ENCODE measurements at regions not wholly inside any gene's neighbourhood (a gene's known extent, or its start where the extent isn't known, plus 50 kb on each side); places are given as distances from the start of the nearest gene placed in this dataset.
"Not testable (repeated sequence)": the region's sequence is repeated elsewhere in the genome, so short reads cannot be mapped to it uniquely, and the experiment has no call there.

DNA sequence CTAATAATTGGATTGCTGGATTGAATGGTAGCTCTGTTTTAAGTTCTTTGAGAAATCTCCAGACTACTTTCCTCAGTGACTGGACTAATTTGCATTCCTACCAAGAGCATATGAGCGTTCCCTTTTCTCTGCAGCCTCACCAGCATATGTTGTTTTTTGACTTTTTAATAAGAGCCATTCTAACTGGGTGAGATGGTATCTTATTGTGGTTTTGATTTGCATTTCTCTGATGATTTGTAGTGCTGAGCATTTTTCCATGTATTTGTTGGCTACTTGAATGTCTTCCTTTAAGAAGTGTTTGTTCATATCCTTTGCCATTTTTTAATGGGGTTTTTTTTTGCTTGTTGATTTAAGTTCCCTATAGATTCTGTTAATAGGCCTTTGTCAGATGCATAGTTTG lies 94.7 kb upstream of the AHI1 start:
- Histone ChIP-seq H3K4me3 (ENCODE audit: insufficient read depth, low read depth, low read length) (no peak overlapping the region), H3K27me3 (ENCODE audit: control insufficient read depth, insufficient read depth, low read length) (no peaks in the 10 kb centered on the region), H3K36me3 (replicated peaks; ENCODE audit: control insufficient read depth, insufficient read depth, low read length) (no peaks in the 10 kb centered on the region)
- no peak for DNase-seq

DNA sequence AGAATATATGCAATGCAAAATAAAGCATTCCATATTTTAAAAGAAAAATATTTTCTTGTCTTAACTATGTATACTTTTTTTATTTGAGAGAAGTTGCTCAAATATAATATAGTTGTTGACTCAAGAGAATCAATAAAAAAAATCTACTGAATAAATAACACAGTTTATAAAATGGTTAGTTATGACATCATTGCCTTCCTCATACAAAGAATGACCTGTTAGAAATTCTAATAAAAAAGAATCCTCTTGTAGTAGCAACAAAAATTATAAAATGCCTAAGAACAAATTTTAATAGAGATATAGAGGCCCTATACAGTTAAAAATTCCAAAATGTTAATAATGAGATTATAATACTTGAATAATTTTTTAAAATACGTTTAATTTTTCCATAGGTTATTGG lies 96.5 kb upstream of the AHI1 start:
- Histone ChIP-seq H3K27me3 (ENCODE audit: control insufficient read depth, insufficient read depth, low read length) (no peaks in the 10 kb centered on the region), H3K4me3 (ENCODE audit: insufficient read depth, low read depth, low read length) (no peak overlapping the region), H3K36me3 (replicated peaks; ENCODE audit: control insufficient read depth, insufficient read depth, low read length) (no peaks in the 10 kb centered on the region)
- DNase-seq, result no peak

DNA sequence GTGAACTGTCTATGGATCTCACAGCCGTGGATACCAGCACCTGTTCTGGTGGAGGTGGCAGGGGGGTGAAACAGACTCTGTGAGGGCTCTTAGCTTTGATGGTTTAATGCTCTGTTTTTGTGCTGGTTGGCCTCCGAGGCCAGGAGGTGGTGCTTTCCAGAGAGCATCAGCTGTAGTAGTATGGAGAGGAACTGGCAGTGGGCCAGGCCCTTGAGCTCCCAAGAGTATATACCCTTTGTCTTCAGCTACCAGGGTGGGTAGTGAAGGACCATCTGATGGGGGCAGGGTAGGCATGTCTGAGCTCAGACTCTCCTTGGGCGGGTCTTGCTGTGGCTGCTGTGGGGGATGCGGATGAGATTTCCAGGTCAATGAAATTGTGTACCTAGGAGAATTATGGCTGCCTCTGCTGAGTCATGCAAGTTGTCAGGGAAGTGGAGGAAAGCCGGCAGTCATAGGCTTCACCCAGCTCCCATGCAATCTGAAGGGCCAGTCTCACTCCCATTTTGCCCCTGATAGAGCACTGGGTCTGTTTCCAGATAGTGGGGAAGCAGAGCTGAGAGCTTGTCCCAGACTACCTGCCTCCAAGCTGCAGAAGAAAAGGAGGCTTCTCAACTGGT lies 102.7 kb upstream of the AHI1 start:
- Histone ChIP-seq H3K36me3 (replicated peaks; ENCODE audit: control insufficient read depth, insufficient read depth, low read length) (no peaks in the 10 kb centered on the region), H3K27me3 (ENCODE audit: control insufficient read depth, insufficient read depth, low read length) (no peaks in the 10 kb centered on the region), H3K4me3 (ENCODE audit: insufficient read depth, low read depth, low read length) (no peak overlapping the region)
- no peak for DNase-seq

DNA sequence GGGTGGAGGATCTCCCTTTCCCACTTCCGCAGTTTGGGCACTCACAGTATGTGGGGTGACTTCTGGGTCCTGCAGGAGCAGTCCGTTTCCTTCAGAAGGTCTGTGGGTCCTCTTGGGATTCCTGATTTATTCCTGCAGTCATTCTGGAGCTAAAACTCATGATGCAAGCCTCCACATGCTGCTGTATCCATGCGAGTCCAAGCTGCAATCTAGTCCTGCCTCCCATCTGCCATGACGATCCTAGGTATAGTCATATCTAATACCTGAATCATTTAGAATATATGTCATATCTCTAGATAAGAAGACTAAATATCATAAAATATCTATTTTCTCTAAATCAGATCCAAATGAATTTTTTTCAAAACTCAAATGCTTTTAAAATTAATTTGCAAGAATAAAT lies 103.4 kb upstream of the AHI1 start:
- H3K27me3 ChIP-seq (ENCODE audit: control insufficient read depth, insufficient read depth, low read length), result no peaks in the 10 kb centered on the region
- H3K36me3 ChIP-seq (replicated peaks; ENCODE audit: control insufficient read depth, insufficient read depth, low read length), result no peaks in the 10 kb centered on the region
- DNase-seq, result no peak
- no peak overlapping the region for H3K4me3 ChIP-seq (ENCODE audit: insufficient read depth, low read depth, low read length)

DNA sequence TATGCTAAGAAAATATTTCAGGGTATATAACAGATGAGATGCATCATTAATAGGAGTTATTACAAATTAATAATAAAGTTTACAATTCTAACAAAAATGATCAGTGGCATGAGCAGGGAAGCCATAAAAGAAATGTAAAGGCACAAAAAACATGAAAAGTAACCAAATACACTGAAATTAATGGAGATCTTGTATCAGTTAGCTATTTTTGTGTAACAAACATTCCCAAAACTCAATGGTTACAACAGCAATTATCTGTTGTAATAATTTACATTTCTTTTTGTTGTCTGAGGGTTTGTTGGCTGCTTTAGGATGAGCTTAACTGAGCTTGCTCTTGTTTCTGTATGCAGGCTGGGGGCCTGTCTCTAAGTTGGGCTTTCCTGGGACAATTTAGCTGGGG lies 104.3 kb upstream of the AHI1 start:
- H3K4me3 ChIP-seq (ENCODE audit: insufficient read depth, low read depth, low read length), result no peak overlapping the region
- DNase-seq, result no peak
- no peaks in the 10 kb centered on the region for H3K36me3 ChIP-seq (replicated peaks; ENCODE audit: control insufficient read depth, insufficient read depth, low read length)
- H3K27me3 ChIP-seq (ENCODE audit: control insufficient read depth, insufficient read depth, low read length), result no peaks in the 10 kb centered on the region

DNA sequence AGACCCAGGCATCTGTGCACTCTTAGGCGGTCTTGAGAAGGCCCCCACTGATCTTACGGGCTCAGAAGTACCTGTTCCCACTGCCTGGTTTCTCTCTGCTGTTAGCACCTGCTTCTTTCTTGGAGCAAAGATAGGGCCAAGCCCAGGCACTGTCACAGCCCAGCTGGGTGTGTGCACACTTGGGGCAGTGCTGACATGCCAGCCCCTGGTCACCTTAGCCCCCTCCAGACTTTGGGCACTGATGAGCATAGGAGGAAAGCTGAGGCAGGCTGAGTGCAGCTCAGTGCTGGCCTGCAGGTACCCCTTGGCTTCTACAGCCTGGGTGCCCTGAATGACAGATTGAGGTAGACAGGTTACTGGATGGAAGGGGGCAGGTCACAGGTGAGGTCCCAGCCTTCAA lies 105.7 kb upstream of the AHI1 start:
- Histone ChIP-seq H3K36me3 (replicated peaks; ENCODE audit: control insufficient read depth, insufficient read depth, low read length) (no peaks in the 10 kb centered on the region), H3K27me3 (ENCODE audit: control insufficient read depth, insufficient read depth, low read length) (no peaks in the 10 kb centered on the region), H3K4me3 (ENCODE audit: insufficient read depth, low read depth, low read length) (no peak overlapping the region)
- no peak for DNase-seq

DNA sequence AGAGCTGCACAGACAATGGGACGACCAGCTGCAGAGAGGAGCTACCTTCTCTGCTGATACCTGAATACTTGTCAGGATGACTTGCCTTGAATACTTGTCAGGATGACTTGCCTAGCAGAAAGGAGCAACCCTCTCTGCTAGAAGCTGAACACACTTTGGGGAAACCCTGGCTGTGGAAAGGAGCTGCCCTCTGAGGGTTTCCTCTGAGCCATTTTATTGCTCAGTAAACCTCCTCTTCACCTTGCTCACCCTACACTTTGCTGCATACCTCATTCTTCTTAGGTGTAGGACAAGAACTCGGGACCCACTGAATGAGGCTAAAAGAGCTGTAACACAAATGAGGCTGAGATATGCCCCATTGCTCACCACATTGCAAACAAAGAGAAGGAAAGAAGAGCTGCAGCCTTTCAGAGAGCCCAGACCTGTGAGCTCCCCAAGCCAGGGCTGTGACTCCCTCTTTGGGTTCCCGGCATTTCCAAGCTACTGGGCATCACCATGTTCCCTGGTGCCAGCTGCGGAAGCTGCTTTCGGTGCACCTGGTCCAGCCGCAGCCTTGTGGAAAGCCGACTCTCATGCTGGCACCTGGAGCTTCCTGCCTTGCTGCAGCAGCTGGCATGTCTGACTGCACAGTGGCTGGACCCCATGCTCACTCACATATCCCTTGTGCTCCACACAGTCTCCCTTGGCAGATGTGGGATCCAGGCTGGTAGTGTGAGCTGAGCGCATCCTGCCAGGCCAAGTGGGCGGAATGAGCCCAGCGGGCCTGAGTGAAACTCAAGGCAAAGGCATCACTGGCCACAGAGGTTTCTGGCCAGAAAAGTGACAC lies 106.7 kb upstream of the AHI1 start:
- no peak for DNase-seq
- H3K27me3 ChIP-seq (ENCODE audit: control insufficient read depth, insufficient read depth, low read length), result no peaks in the 10 kb centered on the region
- H3K4me3 ChIP-seq (ENCODE audit: insufficient read depth, low read depth, low read length), result no peak overlapping the region
- H3K36me3 ChIP-seq (replicated peaks; ENCODE audit: control insufficient read depth, insufficient read depth, low read length), result no peaks in the 10 kb centered on the region

DNA sequence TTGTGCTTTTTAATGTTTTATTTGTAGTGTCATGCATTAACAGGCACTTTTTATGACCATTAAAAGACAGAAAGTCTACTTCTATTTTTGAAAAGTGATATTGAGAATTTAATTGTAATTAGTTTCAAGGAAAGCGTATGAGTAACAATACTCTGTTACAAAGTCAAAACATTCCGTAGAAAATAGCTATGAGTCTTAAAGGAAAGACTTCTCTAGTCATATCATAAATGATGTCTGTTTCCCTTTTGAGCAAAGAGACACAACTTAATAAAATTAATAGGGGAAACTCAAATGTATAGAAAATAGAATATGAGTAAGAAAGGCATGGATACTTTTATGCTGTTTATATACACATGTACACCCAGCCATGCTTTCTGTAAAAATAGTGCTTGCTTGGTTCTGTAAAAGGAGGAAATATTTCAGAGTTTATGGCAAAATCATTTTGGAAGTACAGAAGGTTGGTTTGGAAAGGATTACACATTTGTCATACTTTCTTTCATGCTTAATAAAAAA lies 107.8 kb upstream of the AHI1 start:
- no peak overlapping the region for H3K4me3 ChIP-seq (ENCODE audit: insufficient read depth, low read depth, low read length)
- H3K36me3 ChIP-seq (replicated peaks; ENCODE audit: control insufficient read depth, insufficient read depth, low read length), result no peaks in the 10 kb centered on the region
- H3K27me3 ChIP-seq (ENCODE audit: control insufficient read depth, insufficient read depth, low read length), result no peaks in the 10 kb centered on the region
- DNase-seq, result no peak

DNA sequence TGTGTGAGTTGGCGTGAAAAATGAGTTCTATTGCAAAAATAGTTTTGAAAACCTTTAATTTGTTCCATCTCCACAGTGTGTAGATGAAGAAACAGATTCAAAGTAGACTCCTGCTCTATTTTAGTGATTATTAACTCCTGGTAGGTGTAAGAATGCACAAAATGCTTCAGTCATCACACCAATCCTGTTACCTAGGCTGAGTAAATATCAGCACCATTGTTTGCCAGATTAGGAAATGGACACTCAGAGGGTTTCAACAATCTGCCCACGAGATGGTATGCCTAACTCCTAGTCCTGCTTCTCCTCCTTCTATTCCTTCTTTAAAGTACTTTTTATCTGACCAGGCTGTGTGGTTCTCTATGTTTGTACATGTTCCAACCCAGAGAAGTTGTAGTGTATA lies 108.9 kb upstream of the AHI1 start:
- DNase-seq, result no peak
- Histone ChIP-seq H3K36me3 (replicated peaks; ENCODE audit: control insufficient read depth, insufficient read depth, low read length) (no peaks in the 10 kb centered on the region), H3K4me3 (ENCODE audit: insufficient read depth, low read depth, low read length) (no peak overlapping the region), H3K27me3 (ENCODE audit: control insufficient read depth, insufficient read depth, low read length) (no peaks in the 10 kb centered on the region)

DNA sequence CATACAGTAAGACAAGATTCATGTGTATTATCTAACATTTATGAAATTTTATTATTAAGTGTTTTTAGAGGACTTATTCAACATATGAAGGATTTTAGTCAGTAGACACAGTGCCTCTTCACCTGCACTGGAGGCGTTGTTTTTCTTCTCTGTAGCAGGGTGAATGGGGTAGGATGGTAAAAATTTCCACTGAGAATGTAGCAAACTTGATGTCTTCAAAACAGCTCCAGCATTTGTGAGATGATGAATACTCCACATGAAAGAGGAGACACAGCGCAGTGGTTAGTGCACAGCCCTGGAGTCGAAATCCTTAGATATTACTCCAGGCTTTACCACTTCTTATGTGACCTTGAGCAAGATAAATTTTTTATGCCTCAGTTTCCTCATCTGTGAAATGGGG lies 110.5 kb upstream of the AHI1 start:
- no peaks in the 10 kb centered on the region for H3K27me3 ChIP-seq (ENCODE audit: control insufficient read depth, insufficient read depth, low read length)
- no peak overlapping the region for H3K4me3 ChIP-seq (ENCODE audit: insufficient read depth, low read depth, low read length)
- DNase-seq, result no peak
- no peaks in the 10 kb centered on the region for H3K36me3 ChIP-seq (replicated peaks; ENCODE audit: control insufficient read depth, insufficient read depth, low read length)

DNA sequence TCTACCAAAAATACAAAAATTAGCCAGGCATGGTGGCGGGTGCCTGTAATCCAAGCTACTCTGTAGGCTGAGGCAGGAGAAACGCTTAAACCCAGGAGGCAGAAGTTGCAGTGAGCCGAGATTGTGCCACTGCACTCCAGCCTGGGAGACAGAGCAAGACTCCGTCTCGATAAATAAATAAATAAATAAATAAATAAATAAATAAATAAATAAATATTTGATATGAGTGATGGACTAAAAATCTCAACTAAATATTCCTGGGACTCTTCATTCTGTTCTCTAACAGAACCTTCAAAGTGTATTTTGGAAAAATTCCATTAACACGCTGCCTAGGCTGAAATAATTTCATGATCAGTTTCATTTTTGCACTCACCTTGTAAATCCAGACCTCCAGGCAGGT lies 112.7 kb upstream of the AHI1 start:
- not testable (repeated sequence) for H3K27me3 ChIP-seq (ENCODE audit: control insufficient read depth, insufficient read depth, low read length); H3K36me3 ChIP-seq (replicated peaks; ENCODE audit: control insufficient read depth, insufficient read depth, low read length); DNase-seq; H3K4me3 ChIP-seq (ENCODE audit: insufficient read depth, low read depth, low read length)

DNA sequence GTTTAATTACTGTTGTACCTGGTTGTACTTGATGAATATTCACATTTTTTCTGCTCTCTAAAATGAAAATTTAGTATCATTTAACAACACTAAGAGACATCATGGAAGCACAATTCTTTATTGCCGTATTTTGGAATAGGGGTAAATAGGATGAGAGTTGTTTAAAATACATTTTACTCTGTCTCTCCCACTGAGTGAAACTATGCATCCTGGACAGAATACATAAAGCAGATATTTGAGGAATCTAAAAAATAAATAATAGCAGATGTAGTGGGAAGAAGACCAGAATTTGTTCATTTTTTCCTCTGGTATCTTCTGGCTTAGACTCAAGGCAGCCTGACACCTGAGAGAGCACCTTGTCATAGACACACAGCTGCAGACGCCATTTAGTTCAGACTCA lies 119.1 kb upstream of the AHI1 start:
- H3K4me3 ChIP-seq (ENCODE audit: insufficient read depth, low read depth, low read length), result no peak overlapping the region
- DNase-seq, result no peak
- no peaks in the 10 kb centered on the region for H3K36me3 ChIP-seq (replicated peaks; ENCODE audit: control insufficient read depth, insufficient read depth, low read length)
- no peaks in the 10 kb centered on the region for H3K27me3 ChIP-seq (ENCODE audit: control insufficient read depth, insufficient read depth, low read length)

DNA sequence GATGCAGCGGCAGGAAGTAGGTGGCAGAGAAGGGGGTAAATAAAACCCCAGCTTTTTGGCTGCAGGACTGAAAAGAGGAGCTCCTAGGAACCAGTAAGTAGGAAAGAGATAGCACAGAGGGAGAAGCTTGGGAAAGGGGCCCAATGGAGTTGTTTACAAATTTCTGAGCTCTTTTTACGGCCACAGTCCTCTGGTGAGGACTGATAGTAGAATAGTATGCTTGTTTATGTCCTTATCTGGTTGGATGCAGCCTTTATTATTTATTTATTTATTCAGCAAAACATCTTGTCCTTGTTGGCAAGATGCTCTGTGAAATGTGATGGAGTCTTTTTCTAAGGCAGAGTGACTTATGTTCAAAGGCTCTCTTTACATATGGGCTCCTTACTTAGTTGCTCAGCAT lies 119.7 kb upstream of the AHI1 start:
- DNase-seq, result no peak
- Histone ChIP-seq H3K27me3 (ENCODE audit: control insufficient read depth, insufficient read depth, low read length) (no peaks in the 10 kb centered on the region), H3K36me3 (replicated peaks; ENCODE audit: control insufficient read depth, insufficient read depth, low read length) (no peaks in the 10 kb centered on the region), H3K4me3 (ENCODE audit: insufficient read depth, low read depth, low read length) (no peak overlapping the region)

DNA sequence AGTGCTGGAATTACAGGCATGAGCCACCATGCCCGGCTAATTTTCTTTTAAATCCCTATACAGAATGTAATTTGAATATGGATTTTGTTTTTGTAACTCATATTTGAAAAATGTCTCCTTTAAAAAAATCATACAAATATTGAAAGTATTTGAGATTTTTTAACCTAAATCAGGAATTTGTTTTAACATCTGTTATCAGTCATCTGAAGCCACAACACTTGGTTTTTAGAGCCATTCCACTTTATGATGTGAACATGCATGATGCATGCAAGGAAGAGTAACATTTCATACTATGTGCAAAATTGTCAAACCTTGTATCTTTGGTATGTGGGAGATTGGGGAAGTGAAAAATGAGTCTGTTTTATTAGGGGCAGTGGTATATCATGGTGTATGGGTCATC lies 124.5 kb upstream of the AHI1 start:
- H3K36me3 ChIP-seq (replicated peaks; ENCODE audit: control insufficient read depth, insufficient read depth, low read length), result no peaks in the 10 kb centered on the region
- H3K4me3 ChIP-seq (ENCODE audit: insufficient read depth, low read depth, low read length), result no peak overlapping the region
- H3K27me3 ChIP-seq (ENCODE audit: control insufficient read depth, insufficient read depth, low read length), result no peaks in the 10 kb centered on the region
- DNase-seq, result no peak

DNA sequence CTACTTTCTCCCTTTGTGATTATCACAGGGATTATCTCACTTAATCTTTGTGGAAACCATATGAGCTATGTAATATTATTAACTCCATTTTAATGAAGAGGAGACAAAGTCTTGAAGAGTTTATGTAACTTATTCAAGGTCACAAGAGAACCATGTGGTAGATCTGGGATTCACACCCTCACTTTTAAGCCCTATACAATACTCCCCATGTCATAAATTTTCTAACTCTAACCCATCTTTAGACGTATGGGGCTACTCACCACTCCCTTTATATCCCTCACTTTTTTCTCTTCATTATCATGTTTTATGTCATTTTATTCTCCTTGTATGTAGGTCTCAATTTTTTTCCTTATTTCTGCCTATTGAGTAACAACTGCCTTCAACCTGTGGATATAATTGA lies 126.4 kb upstream of the AHI1 start:
- H3K27me3 ChIP-seq (ENCODE audit: control insufficient read depth, insufficient read depth, low read length), result no peaks in the 10 kb centered on the region
- no peak for DNase-seq
- no peak overlapping the region for H3K4me3 ChIP-seq (ENCODE audit: insufficient read depth, low read depth, low read length)
- no peaks in the 10 kb centered on the region for H3K36me3 ChIP-seq (replicated peaks; ENCODE audit: control insufficient read depth, insufficient read depth, low read length)
